Skin of body (tissue), 1 donor: ENCODE measurements at regions not wholly inside any gene's neighbourhood (a gene's known extent, or its start where the extent isn't known, plus 50 kb on each side); places are given as distances from the start of the nearest gene placed in this dataset.

Source experiments
- DNase-seq: peaks from one replicate; lab custom pipeline; 2025; lab: John Stamatoyannopoulos, UW

DNA sequence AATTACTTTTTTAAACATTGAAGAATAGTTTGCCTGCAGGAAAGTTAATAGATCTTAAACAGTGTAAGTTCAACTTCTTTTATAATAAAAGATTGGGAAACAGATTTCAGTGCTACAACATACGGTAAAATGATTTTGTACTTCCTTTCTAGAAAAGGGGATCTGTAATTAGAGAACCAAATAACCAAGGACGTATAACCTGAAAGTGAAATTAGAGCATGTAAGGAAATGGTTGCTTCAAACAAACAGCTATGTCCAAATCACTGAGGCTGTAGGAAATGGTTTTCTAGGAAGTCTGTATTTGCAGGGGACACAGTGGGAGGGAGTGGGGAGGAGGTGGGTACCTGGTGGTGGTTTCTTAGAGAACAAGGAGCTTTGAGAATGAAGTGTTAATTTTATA lies 57.9 kb upstream of the EXOC6 start:
- no peak for DNase-seq

DNA sequence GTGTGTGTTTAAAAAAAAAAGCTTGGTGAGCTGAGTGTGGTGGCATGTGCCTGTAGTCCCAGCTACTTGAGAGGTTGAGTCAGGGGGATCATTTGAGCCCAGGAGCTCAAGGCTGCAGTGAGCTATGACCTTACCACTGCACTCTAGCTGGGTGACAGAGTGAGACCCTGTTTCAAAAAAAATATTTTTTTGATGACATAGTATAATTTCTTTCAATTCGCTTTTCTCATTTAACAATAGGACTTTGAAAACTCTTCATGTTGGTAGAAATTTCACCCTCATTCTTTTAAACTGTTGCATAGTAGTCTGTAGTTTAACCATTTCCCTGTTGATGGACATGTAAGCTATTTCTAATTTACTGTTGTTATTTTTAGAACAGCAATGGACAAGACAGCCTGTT lies 55.7 kb upstream of the EXOC6 start:
- DNase-seq, result no peak
